EL (cell line): ENCODE measurements at regions not wholly inside any gene's neighbourhood (a gene's known extent, or its start where the extent isn't known, plus 50 kb on each side); places are given as distances from the start of the nearest gene placed in this dataset.

Experiments used
- DNase-seq: peaks from one replicate; pipeline ENCODE4 v3.0.0-alpha.2; 2016

DNA sequence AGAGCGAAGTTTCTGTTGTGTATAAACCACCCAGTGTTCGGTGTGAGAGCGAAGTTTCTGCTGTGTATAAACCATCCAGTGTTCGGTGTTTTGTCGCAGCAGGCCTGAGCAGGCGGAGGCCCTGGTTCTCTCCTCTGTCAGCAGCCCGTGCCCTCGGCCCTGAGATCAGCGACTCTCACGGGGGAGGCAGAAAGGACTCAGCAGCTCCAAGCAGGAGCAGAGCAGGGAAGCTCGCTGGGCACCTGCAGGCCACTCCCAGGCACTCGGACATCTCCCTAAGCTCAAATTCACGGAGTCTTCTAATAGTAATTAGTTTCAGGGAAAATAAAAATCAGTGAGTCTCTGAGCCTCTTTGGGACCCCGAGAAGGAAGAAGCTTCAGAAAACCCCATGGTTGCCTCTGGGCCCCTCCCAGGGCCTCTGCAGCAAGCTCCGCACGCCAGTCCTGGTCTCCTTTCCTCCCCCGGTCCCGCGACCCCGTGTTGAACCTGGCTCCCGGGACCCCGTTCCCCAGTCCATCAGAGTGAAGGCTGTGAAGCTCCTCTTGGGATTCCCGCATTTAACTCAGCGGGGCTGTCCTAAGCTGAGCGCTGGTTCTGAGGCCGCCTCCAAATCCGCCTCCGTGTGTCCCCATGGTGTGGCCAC, 81.9 kb upstream of the ADAMTS2 start:
- no peak for DNase-seq

GRCh38 chr5:179422908-179423481, 77.7 kb upstream of the ADAMTS2 start:
- DNase-seq: no peak

GRCh38 chr5:179422213-179422855, 77.1 kb upstream of the ADAMTS2 start:
- DNase-seq: no peak

DNA sequence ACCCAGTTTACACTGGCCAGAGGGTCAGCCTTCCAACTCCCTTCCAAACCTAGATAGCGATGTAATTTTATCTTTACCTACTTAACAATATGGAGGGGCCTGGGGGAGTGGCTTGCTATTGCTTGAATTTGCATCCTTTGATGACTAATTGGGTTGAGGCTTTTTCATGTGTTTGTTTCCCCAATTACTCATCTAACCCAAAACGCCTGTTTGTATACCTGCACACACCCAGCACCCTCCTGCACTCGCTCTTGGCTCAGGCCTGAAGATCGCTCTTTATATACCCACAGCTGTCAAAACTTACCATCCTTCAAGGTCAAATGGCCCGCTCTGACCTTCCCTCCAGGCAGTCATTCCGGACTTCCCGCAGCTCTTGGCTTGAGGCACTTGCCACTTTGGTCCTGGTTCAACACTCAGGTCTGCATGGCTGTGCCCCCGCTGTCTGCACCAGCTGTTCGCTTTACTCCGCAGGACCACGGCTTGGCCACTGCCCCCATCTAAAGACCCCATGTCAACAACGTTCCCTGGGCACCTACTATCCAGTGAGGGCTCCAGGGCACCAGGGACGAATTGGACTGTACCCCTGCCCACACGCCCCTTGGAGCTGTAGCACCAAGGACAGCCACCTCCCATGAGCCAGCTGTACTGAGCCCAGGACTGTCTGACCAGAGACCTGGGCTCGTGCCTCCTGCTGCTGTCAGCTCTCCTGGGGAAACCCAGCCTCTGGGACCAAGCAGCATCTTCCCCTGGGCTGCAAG, 76.1 kb upstream of the ADAMTS2 start:
- no peak for DNase-seq

GRCh38 chr5:179420476-179420875, 75.2 kb upstream of the ADAMTS2 start:
- no peak for DNase-seq

DNA sequence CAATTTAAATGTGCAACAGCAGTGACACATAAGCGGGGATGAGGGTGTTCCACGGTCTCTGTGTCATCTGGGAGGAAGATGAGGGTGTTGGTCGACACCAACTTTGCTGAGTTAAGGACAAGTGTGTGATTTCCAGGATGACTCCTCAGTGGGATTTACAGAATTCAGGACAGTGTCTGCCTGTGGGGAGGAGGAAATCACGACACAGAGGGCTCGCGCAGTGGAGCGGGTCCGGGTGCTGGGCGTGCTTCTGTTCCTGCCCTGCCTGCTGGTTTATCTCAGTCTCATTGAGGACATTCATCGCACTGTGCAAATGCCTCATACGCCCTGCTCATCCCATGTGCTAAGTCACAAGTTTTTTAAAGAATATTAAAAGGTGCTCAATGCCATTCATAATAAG, 73.7 kb upstream of the ADAMTS2 start:
- DNase-seq: no peak

- DNase-seq: no peak
These were observed 72.4 kb upstream of the ADAMTS2 start for GRCh38 chr5:179417696-179418095.

DNA sequence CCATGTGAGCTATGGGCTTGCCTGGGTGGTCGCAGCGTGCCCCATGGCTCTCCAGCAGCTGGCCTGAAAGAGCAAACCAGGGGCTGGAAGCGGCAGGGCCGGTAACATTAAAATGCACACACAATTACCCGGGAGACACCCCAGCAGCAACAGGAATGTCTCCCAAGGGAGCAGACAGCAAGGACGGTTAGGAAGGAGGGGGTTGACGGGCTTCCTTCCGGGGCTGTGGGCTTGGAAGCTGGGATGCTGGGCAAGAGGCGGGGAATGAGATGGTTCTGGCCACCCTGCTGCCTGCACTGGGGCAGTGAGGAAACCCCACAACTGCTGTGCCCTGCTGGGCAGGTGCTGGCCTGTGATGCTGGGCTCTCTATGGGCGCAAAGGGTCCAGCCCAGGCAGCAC, 71.8 kb upstream of the ADAMTS2 start:
- no peak for DNase-seq

- DNase-seq: no peak
These were observed 71.0 kb upstream of the ADAMTS2 start for GRCh38 chr5:179416114-179416822.

DNA sequence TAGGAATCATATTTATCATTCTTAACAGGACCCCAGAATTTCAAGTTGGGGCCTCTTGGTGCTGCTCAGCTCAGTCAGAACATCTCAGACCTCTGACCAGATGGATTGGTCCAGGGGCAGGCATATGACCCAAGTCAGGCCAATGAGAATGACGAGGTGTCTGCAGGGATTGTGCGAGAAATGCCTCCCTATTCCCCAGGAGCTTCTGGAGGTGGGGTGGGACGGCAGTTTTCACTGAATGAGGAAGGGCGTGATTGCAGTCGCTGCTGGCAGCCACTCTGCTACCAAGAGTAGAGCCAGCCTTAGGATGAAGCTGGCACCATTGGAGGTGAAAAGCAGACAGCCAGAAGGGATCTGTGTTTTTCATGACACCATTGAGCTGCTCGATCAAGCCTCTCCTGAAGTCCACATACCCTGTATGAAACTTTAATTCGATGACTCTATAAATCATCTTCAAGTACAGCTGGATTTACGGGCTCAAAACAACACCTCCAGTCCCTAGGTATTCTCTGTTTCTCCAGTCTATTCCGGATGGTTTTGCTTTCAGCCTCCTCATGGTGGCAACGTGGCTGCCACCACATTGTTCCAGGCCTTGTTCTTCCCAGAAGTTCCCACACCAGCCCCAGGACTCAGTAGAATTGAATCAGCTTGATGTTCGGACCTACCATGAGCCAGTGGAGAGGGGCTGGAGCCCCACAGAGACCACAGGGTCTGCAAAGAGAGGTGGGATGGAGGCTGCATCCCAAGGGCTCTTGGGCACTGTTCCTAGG, 70.2 kb upstream of the ADAMTS2 start:
- no peak for DNase-seq

DNA sequence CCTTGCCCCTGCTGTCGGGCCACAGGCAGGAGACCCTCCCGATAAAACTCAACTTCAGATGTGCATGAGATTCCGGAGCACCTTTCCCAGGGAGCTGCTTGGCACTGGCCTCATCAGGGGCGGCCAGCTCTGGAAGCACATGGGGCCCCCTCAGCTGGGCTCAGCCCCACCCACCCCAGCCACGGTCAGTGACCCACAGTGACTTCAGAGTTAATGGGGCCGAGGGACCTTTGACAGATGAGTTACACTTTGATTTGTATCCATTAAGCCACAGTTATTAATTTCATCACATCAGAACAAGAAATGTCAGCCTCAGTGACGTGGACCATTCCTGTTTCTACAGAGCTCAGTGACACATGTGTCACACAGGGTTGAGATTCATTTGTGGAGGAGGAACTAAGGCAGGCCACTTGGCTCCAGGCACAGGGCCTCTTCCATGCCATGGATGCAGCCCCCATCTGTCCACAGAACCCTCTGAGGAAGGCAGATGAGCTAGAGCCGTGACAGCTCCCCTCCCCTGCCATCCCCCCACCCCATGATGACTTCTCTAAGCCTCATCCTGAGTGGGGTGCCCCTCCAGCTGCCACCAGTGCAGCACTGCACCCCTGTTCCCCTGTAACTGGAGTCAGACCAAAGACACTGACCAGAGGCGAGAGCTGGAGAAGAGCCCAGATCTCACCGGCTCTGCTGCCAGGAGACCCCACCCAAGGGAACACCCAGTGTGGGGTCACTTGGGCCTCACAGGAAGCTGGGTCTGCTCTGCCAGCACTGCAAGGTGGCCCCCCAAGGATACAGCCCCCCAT, 69.4 kb upstream of the ADAMTS2 start:
- no peak for DNase-seq

DNA sequence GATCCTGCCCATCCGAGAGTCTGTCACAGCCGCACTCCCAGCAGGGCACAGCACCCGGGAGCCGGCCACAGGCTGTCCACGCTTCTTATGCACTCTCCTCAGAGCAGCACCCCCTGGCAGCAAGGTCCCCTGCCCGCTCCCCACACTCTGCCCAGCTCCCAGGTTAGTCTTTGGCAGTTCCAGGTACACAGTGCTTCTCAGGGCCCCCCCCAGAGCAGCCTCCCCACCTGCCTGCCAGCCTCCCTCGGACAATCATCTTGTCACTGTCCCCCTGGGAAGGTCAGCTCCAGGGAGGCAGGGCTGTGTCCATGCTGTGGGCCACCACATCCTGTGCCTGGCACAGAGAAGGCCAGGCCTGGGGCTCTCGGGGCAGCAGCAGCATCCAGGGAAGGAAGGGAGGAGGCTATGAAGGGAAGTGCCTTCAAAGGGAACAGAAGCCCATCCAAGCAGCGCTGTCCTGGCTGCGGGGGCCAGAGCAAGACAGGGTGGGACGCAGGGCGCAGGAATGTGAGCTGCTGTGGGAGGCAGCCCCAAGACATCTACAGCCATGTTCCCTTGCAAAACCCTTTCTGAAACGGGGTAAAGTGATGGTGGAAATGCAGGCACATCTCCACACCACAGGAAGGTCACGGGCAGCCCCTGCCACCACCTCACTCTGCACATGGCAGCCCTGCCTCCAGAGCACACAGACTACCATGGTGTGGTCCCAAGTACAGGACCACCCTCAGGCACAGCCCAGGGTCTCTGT, 68.6 kb upstream of the ADAMTS2 start:
- no peak for DNase-seq

DNA sequence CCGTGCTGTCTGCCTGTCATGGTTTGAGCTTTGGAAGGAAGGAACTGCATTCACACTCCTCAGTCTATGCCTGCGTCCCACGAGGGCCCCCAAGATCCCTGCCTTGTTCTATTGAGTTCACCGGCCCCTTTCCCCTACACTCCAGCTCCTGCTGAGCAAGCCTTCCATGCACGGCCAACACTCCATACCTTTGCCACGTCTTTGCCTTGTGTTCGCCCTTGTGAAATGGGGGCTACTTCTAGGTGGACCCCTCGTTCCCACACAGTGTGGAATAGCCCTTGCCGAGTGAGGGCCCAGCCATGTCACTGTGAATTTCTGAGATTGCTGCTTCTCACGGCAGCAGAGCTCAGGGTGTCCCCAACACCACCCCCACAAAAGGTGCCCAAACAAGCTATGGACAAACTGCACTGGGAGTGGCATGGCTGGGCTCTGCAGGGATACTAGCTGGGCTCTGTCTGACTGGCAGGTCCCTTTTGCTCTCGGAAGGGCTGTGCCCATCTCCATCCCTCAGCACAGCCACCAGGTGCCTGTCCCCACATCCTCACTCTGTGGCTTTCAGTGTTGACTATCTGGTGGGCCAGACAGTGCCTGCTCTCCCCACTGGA, 67.9 kb upstream of the ADAMTS2 start:
- no peak for DNase-seq

- no peak for DNase-seq
These were observed 66.0 kb upstream of the ADAMTS2 start for GRCh38 chr5:179411161-179411841.

DNA sequence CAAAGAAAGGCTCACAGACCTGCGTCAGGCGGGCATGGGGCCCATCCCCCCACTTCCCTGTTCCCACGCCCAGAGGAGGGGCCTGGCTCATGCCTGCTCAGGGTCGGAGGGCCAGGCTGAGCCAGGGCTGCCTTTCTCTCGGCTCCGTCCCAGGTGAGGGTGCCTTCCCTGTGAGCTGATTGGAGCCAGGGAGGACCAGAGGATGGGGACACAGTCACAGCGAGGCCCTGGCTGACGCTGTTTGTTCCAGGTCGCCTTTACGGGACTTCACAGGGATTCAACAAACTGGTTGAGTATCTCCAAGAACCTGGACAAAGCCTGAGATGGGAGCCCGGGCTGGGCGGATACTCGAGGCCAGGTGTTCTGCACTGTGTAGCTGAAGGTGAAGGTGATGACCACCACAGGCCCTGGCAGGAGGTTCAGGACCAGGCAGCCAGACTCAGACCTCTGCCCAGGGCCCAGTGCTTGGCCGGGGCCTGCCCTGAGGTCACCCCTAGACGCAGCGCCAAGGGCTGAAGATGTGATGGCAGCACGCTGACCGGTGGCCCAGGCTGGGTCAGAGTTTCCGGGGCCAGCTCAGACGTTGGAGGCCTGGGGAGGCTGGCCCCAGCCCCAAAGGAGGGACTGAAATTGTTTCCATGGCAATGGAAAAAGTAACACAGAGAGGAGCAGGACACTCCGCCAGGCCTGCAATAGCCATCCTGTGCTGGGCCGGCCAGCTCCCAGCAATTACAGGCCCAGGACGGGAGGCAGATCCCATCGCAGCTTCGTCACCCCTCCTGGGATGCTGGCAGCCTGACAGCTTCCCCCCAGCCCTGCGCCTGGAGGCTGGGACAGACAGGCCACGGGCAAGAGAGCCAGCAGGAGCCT, 65.3 kb upstream of the ADAMTS2 start:
- DNase-seq: no peak

GRCh38 chr5:179409806-179410205, 64.5 kb upstream of the ADAMTS2 start:
- no peak for DNase-seq

DNA sequence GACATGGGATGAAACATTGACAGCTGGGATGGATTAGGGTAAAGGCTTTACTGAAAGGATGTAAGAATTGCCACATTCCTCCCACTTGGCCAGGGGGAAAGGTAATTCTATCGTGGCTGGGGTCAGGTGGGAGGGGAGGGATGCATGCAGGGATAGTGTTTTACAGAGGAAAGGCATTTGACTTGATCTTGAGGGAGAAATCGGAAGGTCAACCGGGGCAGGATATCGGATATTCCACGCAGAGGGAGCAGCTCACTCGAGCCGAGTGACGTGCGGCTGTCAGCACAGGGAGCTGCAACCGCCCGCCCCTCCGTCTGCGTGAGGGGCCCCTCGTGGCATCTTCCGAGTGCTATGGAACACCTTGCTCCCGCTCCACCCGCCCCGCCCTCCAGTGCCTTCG, 63.4 kb upstream of the ADAMTS2 start:
- DNase-seq: no peak
